Heart left ventricle (tissue), 16 donors: ENCODE measurements at regions not wholly inside any gene's neighbourhood (a gene's known extent, or its start where the extent isn't known, plus 50 kb on each side); places are given as distances from the start of the nearest gene placed in this dataset.
"Not testable (repeated sequence)": the region's sequence is repeated elsewhere in the genome, so short reads cannot be mapped to it uniquely, and the experiment has no call there.

Source experiments
- ATAC-seq, 4 donors: fragments of 200-7000 bp; cut with Tn5 transposase; one replicate each; pipeline ENCODE4 v1.9.1; 2020 to 2022; ENCODE audit warnings: moderate library complexity in 4 of 4, mild to moderate bottlenecking in 3 of 4, moderate number of reproducible peaks in 1 of 4
- DNase-seq, 5 donors: peaks; one replicate each; pipeline ENCODE4 v3.0.0-alpha.2; 2020
- H3K27ac ChIP-seq, 12 donors: fragments of 200-600 bp; sonication (generic) in 4 of 12; one replicate each; pipeline versions ENCODE4 v1.5.0 to v1.8.0; 2016 to 2022; ENCODE audit warnings: mild to moderate bottlenecking in 2 of 12
- H3K27me3 ChIP-seq, 9 donors: fragments of 200-600 bp; sonication (generic) in 2 of 9; one replicate each; pipeline versions ENCODE4 v1.5.1 to v1.8.0; 2016 to 2022; ENCODE audit warnings: mild to moderate bottlenecking in 3 of 9
- H3K36me3 ChIP-seq, 9 donors: fragments of 200-600 bp; sonication (generic) in 2 of 9; one replicate each; pipeline versions ENCODE4 v1.5.0 to v1.8.0; 2018 to 2022; ENCODE audit warnings: mild to moderate bottlenecking in 2 of 9
- H3K4me1 ChIP-seq, 12 donors: fragments of 200-600 bp; sonication (generic) in 4 of 12; one replicate each; pipeline versions ENCODE4 v1.5.0 to v1.8.0; 2016 to 2022; ENCODE audit warnings: mild to moderate bottlenecking in 3 of 12
- H3K4me3 ChIP-seq, 12 donors: fragments of 200-600 bp; sonication (generic) in 4 of 12; one replicate each; pipeline versions ENCODE4 v1.5.0 to v1.8.0; 2017 to 2022; ENCODE audit warnings: mild to moderate bottlenecking in 9 of 12, moderate library complexity in 4 of 12
- H3K9me3 ChIP-seq, 12 donors: fragments of 200-600 bp; sonication (generic) in 4 of 12; one replicate each; pipeline versions ENCODE4 v1.5.0 to v1.8.0; 2016 to 2022; ENCODE audit warnings: mild to moderate bottlenecking in 1 of 12
- POLR2A ChIP-seq, 2 donors: fragments of 450-650 bp; IDR thresholded peaks; one replicate each; pipeline ENCODE4 v1.6.1; 2017; ENCODE audit warnings: antibody characterized with exemption in 2 of 2, mild to moderate bottlenecking in 2 of 2, moderate library complexity in 2 of 2
- WGBS, 4 donors: extraction: QIAGEN DNeasy Blood & Tissue Kit in 2 of 4; methylation state at CpG; one replicate each; pipeline versions ENCODE4 v1.1.5 to v1.1.7; 2013 to 2018; 5-methylcytosine and 5-hydroxymethylcytosine counted together
- intact Hi-C, 10 donors: fragments of 100-400 bp; cut with DNase I; formaldehyde crosslinking; loops; one replicate each; pipeline versions ENCODE4 v1.11.1 to v1.14.2; 2022
- TF ChIP-seq, protein P1 (sequence below), 12 donors: fragments of 200-600 bp; sonication (generic) in 4 of 12; IDR thresholded peaks; one replicate each; pipeline versions ENCODE4 v1.5.0 to v1.8.0; 2018 to 2022; ENCODE audit warnings: antibody characterized with exemption in 12 of 12, mild to moderate bottlenecking in 5 of 12
- donor health status: ischemic (EF 13 %, LVEDD 7.1; RV severe dilation, severe dysfunction).
- donor health status: healthy with polysubstance abuse.
- donor health status: DM: no; HTN: yes; CAD: no.
- donor health status: DM: no; HTN: no; CAD: no.
- donor health status: ischemic (EF 25% LVEDD 6.9; RV normal size, moderate dysfunction).
- donor health status: ischemic (EF 25% LVEDD 5.7; RV mildly dilated, moderate dysfunction).
- donor health status: healthy.
- donor health status: DM: yes; HTN: yes; CAD: no.
- donor health status: ischemic (EF 35%, LVEDD 5.7; RV mildly dilated, moderate dysfunction).
- donor health status: nonischemic (EF 11% LVEDD 7.7; RV severe dilation, severe dysfunction).
- donor health status: DM: yes; HTN: yes; CAD: no.
- donor health status: PGD.
- donor health status: ischemic (EF 29% LVEDD 5.4; RV normal size, mild dysfunction).
- donor health status: nonischemic (EF 23%, LVEDD 6.1; RV moderate dilation, normal function).

DNA sequence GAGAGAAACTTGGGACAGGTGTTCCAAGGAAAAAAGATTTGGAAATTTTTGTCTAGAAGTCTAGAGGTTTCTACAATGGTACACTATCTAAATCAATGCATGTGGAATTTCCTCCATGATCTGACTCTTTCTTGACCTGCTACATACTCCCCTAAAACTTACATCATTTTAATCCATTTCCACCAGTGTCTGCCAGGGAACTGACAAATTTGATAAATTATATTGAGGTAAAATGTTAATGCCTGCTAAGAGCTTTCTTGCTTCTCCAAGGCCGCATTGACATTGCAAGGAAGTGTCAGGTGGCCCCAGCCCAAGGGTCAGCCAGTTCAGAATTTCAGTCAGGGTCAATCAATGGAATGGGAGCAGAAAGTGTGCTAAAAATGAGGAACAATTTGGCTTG, 163.4 kb upstream of the FBXL17 start:
- 0 to 55% (median 35%) methylated on average over 1 of the region's 1 CpG for WGBS, 4 donors
- intact Hi-C loops: no loop called here

DNA sequence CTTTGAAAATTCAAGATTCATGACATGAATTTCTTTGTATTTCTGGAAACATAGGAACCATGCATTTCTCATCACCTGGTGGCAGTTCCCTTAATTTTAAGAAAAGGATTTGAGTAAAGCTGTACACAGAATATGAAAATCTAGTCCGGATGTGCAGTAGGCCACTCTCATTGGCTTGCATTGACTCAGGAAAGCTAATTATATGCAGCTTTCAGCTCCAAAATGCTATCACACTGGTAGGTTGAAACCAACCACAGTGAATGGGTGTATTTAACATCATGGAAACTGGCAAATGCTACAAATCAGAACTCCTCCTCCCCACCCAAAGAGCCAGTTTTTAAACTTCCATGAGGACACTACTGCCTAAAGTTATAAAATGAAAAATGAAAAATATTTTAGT, 161.6 kb upstream of the FBXL17 start:
- ATAC-seq (no peak), DNase-seq (no peak)
- Histone ChIP-seq H3K4me1 (no peaks in the 10 kb centered on the region), H3K4me3 (no peak overlapping the region), H3K36me3 (no peaks in the 10 kb centered on the region), H3K27me3 (no peaks in the 10 kb centered on the region), H3K9me3 (no peaks in the 10 kb centered on the region), H3K27ac (no peak overlapping the region)
- WGBS, 4 donors: 70 to 86% (median 83%) methylated on average over 1 of the region's 1 CpG
- TF ChIP-seq, protein P1, sequence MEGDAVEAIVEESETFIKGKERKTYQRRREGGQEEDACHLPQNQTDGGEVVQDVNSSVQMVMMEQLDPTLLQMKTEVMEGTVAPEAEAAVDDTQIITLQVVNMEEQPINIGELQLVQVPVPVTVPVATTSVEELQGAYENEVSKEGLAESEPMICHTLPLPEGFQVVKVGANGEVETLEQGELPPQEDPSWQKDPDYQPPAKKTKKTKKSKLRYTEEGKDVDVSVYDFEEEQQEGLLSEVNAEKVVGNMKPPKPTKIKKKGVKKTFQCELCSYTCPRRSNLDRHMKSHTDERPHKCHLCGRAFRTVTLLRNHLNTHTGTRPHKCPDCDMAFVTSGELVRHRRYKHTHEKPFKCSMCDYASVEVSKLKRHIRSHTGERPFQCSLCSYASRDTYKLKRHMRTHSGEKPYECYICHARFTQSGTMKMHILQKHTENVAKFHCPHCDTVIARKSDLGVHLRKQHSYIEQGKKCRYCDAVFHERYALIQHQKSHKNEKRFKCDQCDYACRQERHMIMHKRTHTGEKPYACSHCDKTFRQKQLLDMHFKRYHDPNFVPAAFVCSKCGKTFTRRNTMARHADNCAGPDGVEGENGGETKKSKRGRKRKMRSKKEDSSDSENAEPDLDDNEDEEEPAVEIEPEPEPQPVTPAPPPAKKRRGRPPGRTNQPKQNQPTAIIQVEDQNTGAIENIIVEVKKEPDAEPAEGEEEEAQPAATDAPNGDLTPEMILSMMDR (IDR thresholded peaks at IDR 0.05): no peak
- no peak for TF ChIP-seq POLR2A (IDR thresholded peaks at IDR 0.05)
- intact Hi-C loops: no loop called here

More for the DNA sequence above, 163.4 kb upstream of the FBXL17 start:
- Histone ChIP-seq H3K4me1 (no peaks in the 10 kb centered on the region), H3K27me3 (peaks cover 0 to 3% (median 0%) of the 10 kb centered on the region in 9 donors), H3K9me3 (no peaks in the 10 kb centered on the region), H3K36me3 (no peaks in the 10 kb centered on the region), H3K27ac (no peak overlapping the region), H3K4me3 (no peak overlapping the region)
- TF ChIP-seq POLR2A (IDR thresholded peaks at IDR 0.05): no peak
- TF ChIP-seq, protein P1 (IDR thresholded peaks at IDR 0.05): no peak
- ATAC-seq: no peak
- no peak for DNase-seq

DNA sequence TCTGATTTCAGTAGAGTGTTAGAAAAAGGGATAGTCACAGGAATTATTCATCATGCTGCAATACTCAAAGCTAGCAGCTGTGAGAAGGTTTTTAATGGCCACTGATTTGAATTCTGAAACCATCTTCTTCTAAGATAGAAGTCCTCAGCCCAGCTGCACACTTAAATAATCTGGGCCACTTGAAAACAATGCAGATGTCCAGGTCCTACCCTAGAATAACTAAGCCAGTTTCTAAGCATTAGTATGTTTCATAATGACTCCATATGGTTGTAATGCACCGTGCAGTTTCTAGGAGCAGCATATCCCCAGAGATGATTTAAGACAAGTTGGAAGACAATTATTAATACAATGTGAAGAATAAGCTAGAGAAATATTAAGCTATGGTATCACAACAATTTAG, 159.9 kb upstream of the FBXL17 start:
- TF ChIP-seq, protein P1 (IDR thresholded peaks at IDR 0.05): no peak
- TF ChIP-seq POLR2A (IDR thresholded peaks at IDR 0.05): no peak
- ATAC-seq (no peak), DNase-seq (no peak)
- Histone ChIP-seq H3K36me3 (no peaks in the 10 kb centered on the region), H3K27me3 (no peaks in the 10 kb centered on the region), H3K4me1 (no peaks in the 10 kb centered on the region), H3K9me3 (no peaks in the 10 kb centered on the region), H3K27ac (no peak overlapping the region), H3K4me3 (no peak overlapping the region)
- 63 to 81% (median 73%) methylated on average over 1 of the region's 1 CpG for whole genome bisulfite sequencing, 4 donors
- intact Hi-C loops: no loop called here

DNA sequence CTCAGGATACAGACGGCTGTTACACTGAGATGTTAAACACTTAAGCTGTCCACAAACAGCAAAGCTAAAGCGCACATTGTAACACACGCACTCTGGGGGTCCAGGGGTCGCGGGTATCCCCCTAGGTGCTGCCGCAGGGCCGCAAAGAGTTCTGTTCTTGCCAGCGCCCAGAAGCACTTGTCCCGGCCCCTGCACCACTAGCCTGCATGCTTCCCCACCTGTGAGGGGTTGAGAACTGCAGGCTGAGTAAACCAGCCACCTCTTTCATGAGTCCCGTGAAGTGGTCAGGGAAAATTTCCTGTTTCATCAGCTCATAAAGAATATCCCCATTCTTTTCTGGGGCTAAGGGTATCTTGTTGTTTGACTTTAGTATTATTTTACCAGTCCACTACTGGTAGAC, 154.4 kb upstream of the FBXL17 start:
- H3K4me3 ChIP-seq: no peak overlapping the region
- DNase-seq: no peak
- no peak for ATAC-seq
- H3K36me3 ChIP-seq: no peaks in the 10 kb centered on the region
- H3K27me3 ChIP-seq: no peaks in the 10 kb centered on the region
- no peaks in the 10 kb centered on the region for H3K9me3 ChIP-seq
- peaks cover 0 to 5% (median 0%) of the 10 kb centered on the region in 12 donors for H3K4me1 ChIP-seq
- TF ChIP-seq POLR2A (IDR thresholded peaks at IDR 0.05): no peak
- TF ChIP-seq, protein P1 (IDR thresholded peaks at IDR 0.05): no peak
- 85 to 92% (median 87%) methylated on average over 4 to 10 of the region's 10 CpGs for WGBS, 4 donors
- intact Hi-C loops: no loop called here
- no peak overlapping the region for H3K27ac ChIP-seq

DNA sequence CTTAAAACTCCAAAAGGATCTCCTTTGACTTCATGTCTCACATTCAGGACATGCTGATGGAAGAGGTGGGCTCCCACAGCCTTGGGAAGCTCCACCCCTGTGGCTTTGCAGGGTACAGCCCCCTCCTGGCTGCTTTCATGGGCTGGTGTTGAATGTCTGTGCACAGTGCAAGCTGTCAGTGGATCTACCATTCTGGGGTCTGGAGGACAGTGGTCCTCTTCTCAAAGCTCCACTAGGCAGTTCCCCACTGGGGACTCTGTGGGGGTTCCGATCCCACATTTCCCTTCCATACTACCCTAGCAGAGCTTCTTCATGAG, 150.2 kb upstream of the FBXL17 start:
- H3K4me3 ChIP-seq, H3K4me1 ChIP-seq, H3K9me3 ChIP-seq, H3K27me3 ChIP-seq, H3K27ac ChIP-seq, intact Hi-C loops, DNase-seq, H3K36me3 ChIP-seq, ATAC-seq: not testable (repeated sequence)
- 86 to 100% (median 93%) methylated on average over 1 of the region's 1 CpG for WGBS, 4 donors
